GM04503 (cell line): ENCODE measurements at regions not wholly inside any gene's neighbourhood (a gene's known extent, or its start where the extent isn't known, plus 50 kb on each side); places are given as distances from the start of the nearest gene placed in this dataset.

ENCODE experiments used
- DNase-seq: peaks from one replicate; pipeline ENCODE4 v3.0.0-alpha.2; 2012; ENCODE audit warnings: low read depth

- no peak for DNase-seq
Measured at GRCh38 chr6:101212640-101213039, 180.9 kb upstream of the GRIK2 start.

- no peak for DNase-seq
Measured at GRCh38 chr6:101222007-101222406, 171.5 kb upstream of the GRIK2 start.

- DNase-seq, result no peak
Measured at GRCh38 chr6:101224751-101225150, 168.8 kb upstream of the GRIK2 start.

- no peak for DNase-seq
Measured at GRCh38 chr6:101226677-101227135, 166.8 kb upstream of the GRIK2 start.

GRCh38 chr6:101230866-101231265 is 162.6 kb upstream of the GRIK2 start:
- no peak for DNase-seq

GRCh38 chr6:101231606-101232235 is 161.8 kb upstream of the GRIK2 start:
- DNase-seq, result no peak

GRCh38 chr6:101232961-101233360 is 160.5 kb upstream of the GRIK2 start:
- no peak for DNase-seq

- no peak for DNase-seq
Measured at GRCh38 chr6:101236709-101237108, 156.8 kb upstream of the GRIK2 start.

- no peak for DNase-seq
Measured at GRCh38 chr6:101241442-101241841, 152.1 kb upstream of the GRIK2 start.

GRCh38 chr6:101249470-101249869 is 144.0 kb upstream of the GRIK2 start:
- DNase-seq, result no peak

- no peak for DNase-seq
Measured at GRCh38 chr6:101257163-101257562, 136.3 kb upstream of the GRIK2 start.

- no peak for DNase-seq
Measured at GRCh38 chr6:101259505-101259904, 134.0 kb upstream of the GRIK2 start.

GRCh38 chr6:101263596-101263995 is 129.9 kb upstream of the GRIK2 start:
- no peak for DNase-seq

- no peak for DNase-seq
Measured at GRCh38 chr6:101266063-101266462, 127.4 kb upstream of the GRIK2 start.

- DNase-seq, result no peak
Measured at GRCh38 chr6:101268541-101268940, 125.0 kb upstream of the GRIK2 start.

GRCh38 chr6:101275251-101275650 is 118.3 kb upstream of the GRIK2 start:
- no peak for DNase-seq

- no peak for DNase-seq
Measured at GRCh38 chr6:101276066-101276465, 117.4 kb upstream of the GRIK2 start.

- DNase-seq, result no peak
Measured at GRCh38 chr6:101279410-101279809, 114.1 kb upstream of the GRIK2 start.

GRCh38 chr6:101281266-101281665 is 112.2 kb upstream of the GRIK2 start:
- DNase-seq, result no peak

- DNase-seq, result no peak
Measured at GRCh38 chr6:101284131-101284530, 109.4 kb upstream of the GRIK2 start.

- DNase-seq, result no peak
Measured at GRCh38 chr6:101286146-101286545, 107.4 kb upstream of the GRIK2 start.

- DNase-seq, result no peak
Measured at GRCh38 chr6:101290346-101290745, 103.2 kb upstream of the GRIK2 start.

- DNase-seq, result no peak
Measured at GRCh38 chr6:101294051-101294638, 99.4 kb upstream of the GRIK2 start.

GRCh38 chr6:101294676-101295075 is 98.8 kb upstream of the GRIK2 start:
- DNase-seq, result no peak
